Choroid plexus epithelial cell (primary cell): ENCODE measurements at regions not wholly inside any gene's neighbourhood (a gene's known extent, or its start where the extent isn't known, plus 50 kb on each side); places are given as distances from the start of the nearest gene placed in this dataset.

Source experiments
- DNase-seq: peaks from one replicate; pipeline ENCODE4 v3.0.0-alpha.2; 2010; ENCODE audit warnings: low read depth
- H3K4me3 ChIP-seq: 2 replicates; pipeline ENCODE4 v1.5.1; 2011; ENCODE audit warnings: low read depth, mild to moderate bottlenecking, control low read depth, low read length, moderate library complexity
- TF ChIP-seq, protein P1 (sequence below): conservative IDR thresholded peaks from 2 replicates; pipeline ENCODE4 v1.5.1; 2011; ENCODE audit warnings: low read depth, mild to moderate bottlenecking, control low read depth, inconsistent platforms, low read length, moderate library complexity

DNA sequence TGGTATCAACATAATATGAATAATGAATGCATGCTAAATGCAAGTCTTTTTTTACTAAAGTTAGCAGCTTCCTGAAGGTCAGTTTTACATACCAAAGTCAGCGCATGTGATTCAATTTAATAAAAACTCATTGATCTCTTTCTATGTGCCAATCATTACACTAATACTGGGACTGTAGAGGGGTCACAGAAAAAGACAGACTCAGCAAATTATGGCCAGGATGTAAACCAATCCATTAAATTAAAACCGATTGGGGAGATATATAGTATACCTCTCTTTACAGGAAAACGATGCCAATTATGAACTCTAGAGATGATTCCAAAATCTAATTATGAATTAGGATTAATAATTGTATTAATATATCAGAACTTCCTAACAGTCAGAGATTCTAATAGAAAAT is 624.4 kb upstream of the PCDH20 start:
- TF ChIP-seq, protein P1, sequence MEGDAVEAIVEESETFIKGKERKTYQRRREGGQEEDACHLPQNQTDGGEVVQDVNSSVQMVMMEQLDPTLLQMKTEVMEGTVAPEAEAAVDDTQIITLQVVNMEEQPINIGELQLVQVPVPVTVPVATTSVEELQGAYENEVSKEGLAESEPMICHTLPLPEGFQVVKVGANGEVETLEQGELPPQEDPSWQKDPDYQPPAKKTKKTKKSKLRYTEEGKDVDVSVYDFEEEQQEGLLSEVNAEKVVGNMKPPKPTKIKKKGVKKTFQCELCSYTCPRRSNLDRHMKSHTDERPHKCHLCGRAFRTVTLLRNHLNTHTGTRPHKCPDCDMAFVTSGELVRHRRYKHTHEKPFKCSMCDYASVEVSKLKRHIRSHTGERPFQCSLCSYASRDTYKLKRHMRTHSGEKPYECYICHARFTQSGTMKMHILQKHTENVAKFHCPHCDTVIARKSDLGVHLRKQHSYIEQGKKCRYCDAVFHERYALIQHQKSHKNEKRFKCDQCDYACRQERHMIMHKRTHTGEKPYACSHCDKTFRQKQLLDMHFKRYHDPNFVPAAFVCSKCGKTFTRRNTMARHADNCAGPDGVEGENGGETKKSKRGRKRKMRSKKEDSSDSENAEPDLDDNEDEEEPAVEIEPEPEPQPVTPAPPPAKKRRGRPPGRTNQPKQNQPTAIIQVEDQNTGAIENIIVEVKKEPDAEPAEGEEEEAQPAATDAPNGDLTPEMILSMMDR, result no peak
- no peak for DNase-seq
- H3K4me3 ChIP-seq, result no peak overlapping the region

DNA sequence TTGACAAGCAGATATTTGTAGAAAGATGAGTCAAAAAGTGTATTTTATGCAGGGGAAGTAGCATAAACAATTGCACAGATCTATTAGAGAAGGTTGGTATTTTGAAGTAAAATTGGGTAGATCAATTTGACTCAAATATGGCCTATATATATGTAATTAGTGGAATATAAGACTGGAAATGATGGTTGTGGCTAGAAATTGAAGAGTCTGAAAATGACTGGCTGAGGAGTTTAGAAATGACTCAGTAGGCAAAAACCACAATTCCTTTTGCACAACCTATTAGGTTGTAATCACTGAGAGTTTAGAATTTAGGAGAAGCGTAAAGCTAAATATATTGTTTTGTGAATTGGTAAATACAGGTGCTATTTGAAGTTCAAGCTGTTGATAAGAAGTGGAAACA is 622.6 kb upstream of the PCDH20 start:
- TF ChIP-seq, protein P1, result no peak
- peak; percentile 3 for DNase-seq
- no peak overlapping the region for H3K4me3 ChIP-seq

DNA sequence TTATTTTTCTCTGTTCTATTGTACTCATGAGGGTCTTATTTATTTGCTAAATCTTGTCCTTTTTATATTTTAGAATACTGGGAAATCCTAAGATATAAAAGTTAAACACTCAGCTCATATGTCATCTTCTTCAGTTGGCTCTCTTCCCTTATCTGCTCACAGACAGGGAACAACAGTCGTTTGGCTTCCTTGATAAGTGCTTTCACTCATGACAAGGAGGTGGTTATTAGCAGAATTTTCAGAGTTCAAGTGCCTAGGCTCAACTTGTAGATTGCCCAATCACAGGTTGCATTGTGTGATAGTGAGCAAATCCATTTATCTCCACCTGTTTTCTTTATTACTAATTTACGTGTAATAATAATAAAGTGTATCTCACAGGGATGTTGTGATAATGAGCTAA is 620.3 kb upstream of the PCDH20 start:
- TF ChIP-seq, protein P1, result no peak
- H3K4me3 ChIP-seq, result no peak overlapping the region
- DNase-seq, result no peak

DNA sequence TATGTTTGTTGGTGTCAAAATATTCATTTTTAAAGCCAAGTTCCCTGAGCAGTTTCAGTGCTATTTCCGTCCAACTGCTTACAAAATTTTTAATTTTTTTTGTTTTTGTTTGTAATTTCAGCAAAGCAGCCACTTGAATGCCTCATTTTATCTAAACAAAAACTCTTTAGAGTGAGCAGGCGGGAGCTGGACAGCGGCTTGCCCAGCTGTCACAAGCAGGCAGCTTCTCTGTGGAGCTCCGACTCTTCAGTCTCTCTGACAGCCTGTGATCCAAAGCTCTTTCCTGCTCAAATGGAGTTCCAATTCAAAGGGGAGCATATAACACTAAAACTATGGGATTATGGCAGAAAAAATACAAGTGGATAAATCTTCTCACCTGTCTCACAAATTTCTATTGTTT is 618.3 kb upstream of the PCDH20 start:
- TF ChIP-seq, protein P1, result no peak
- no peak for DNase-seq
- H3K4me3 ChIP-seq, result no peak overlapping the region

DNA sequence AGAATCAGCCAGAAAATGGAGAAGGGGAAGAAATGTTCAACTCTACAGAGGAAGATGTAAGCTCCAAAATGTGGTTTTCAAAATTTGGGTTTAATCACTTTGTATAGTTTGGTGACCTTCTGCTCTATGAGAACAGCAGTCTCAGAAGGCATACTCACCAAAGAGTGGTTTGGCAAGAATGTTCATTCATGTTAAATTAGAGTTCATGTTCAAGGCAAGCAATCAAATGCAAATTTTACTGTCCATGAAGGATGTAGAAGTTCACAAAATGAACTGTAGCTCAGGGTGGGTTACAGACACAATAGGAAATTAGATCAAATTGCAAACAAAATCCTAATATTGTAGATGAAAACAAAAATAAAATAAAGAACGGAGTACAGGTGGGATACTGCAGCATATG is 606.7 kb upstream of the PCDH20 start:
- TF ChIP-seq, protein P1, result no peak
- no peak overlapping the region for H3K4me3 ChIP-seq
- no peak for DNase-seq

DNA sequence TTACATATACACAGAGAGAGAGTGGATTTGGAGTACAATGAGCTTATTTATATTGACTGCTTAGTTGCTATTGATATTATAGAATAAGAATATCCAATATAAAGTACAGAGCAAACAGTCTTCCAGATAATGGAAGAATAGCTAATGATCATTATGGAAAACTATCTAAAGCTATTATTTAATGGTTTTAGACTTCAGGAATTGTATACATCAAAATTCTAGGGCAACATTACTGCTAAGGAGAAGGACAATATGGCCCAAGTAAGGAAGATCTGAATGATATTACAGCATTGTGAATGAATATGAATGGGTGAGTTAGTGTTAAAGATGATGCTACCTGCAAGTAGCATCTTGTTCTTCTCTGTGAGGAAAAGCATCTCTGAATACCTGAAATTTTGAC is 604.2 kb upstream of the PCDH20 start:
- DNase-seq, result no peak
- H3K4me3 ChIP-seq, result no peak overlapping the region
- TF ChIP-seq, protein P1, result no peak

DNA sequence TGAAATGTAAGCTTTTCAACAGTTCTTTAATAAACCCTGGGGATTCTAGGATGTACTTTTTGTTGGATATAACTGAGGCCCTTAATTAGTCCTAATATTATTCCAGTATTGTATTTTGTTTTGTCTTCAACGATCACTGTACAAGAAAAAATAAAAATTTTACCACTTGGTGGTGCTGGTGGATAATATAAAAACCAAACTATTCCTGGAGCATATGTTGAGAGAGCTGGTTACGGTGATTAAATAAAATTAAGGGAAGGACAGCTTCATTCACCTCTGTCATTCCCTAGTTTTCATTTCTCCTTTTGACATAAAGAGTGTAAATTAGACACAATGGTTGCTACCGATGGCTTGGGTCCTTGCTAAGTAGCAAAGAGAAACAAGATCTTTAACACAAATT is 598.6 kb upstream of the PCDH20 start:
- TF ChIP-seq, protein P1, result peak; percentile 25
- H3K4me3 ChIP-seq, result peak overlapping the region; percentile 30
- peak; percentile 40 for DNase-seq
